HG02973 (cell line): ENCODE measurements at regions not wholly inside any gene's neighbourhood (a gene's known extent, or its start where the extent isn't known, plus 50 kb on each side); places are given as distances from the start of the nearest gene placed in this dataset.

ENCODE experiments used
- ATAC-seq: cut with Tn5 transposase; IDR thresholded peaks from one replicate; pipeline ENCODE4 v1.9.1; 2021; ENCODE audit warnings: moderate library complexity; ENCODE audit not compliant: unreplicated experiment

- no peak for ATAC-seq
Observed at GRCh38 chr4:32189130-32189529, 1469.0 kb downstream of the PCDH7 start.

GRCh38 chr4:32189788-32190187 lies 1469.6 kb downstream of the PCDH7 start:
- no peak for ATAC-seq

GRCh38 chr4:32191961-32192360 lies 1471.8 kb downstream of the PCDH7 start:
- no peak for ATAC-seq

GRCh38 chr4:32192363-32192762 lies 1472.2 kb downstream of the PCDH7 start:
- ATAC-seq, result no peak

- ATAC-seq, result no peak
Observed at GRCh38 chr4:32192991-32193390, 1472.8 kb downstream of the PCDH7 start.

- ATAC-seq, result no peak
Observed at GRCh38 chr4:32196950-32197688, 1477.0 kb downstream of the PCDH7 start.

GRCh38 chr4:32199639-32200038 lies 1479.5 kb downstream of the PCDH7 start:
- no peak for ATAC-seq

GRCh38 chr4:32203340-32203739 lies 1483.2 kb downstream of the PCDH7 start:
- ATAC-seq, result no peak

GRCh38 chr4:32206756-32207155 lies 1486.6 kb downstream of the PCDH7 start:
- ATAC-seq, result no peak

GRCh38 chr4:32207456-32207855 lies 1487.3 kb downstream of the PCDH7 start:
- no peak for ATAC-seq

- no peak for ATAC-seq
Observed at GRCh38 chr4:32215277-32215676, 1495.1 kb downstream of the PCDH7 start.

GRCh38 chr4:32216502-32216901 lies 1496.3 kb downstream of the PCDH7 start:
- no peak for ATAC-seq

GRCh38 chr4:32219306-32220075 lies 1499.3 kb downstream of the PCDH7 start:
- ATAC-seq, result no peak

- ATAC-seq, result no peak
Observed at GRCh38 chr4:32226204-32226603, 1506.0 kb downstream of the PCDH7 start.

- ATAC-seq, result no peak
Observed at GRCh38 chr4:32226733-32227132, 1506.6 kb downstream of the PCDH7 start.

- no peak for ATAC-seq
Observed at GRCh38 chr4:32243926-32244325, 1523.8 kb downstream of the PCDH7 start.

GRCh38 chr4:32249040-32249439 lies 1528.9 kb downstream of the PCDH7 start:
- no peak for ATAC-seq

GRCh38 chr4:32251126-32251525 lies 1531.0 kb downstream of the PCDH7 start:
- no peak for ATAC-seq

- no peak for ATAC-seq
Observed at GRCh38 chr4:32251926-32252325, 1531.8 kb downstream of the PCDH7 start.

- ATAC-seq, result no peak
Observed at GRCh38 chr4:32254216-32254615, 1534.0 kb downstream of the PCDH7 start.

GRCh38 chr4:32258986-32259385 lies 1538.8 kb downstream of the PCDH7 start:
- no peak for ATAC-seq

GRCh38 chr4:32261196-32261595 lies 1541.0 kb downstream of the PCDH7 start:
- ATAC-seq, result no peak
